GM18520 (cell line): ENCODE measurements at regions not wholly inside any gene's neighbourhood (a gene's known extent, or its start where the extent isn't known, plus 50 kb on each side); places are given as distances from the start of the nearest gene placed in this dataset.
"Not testable (repeated sequence)": the region's sequence is repeated elsewhere in the genome, so short reads cannot be mapped to it uniquely, and the experiment has no call there.

Experiments
- ATAC-seq: cut with Tn5 transposase; IDR thresholded peaks from one replicate; pipeline ENCODE4 v1.9.1; 2021; ENCODE audit not compliant: unreplicated experiment

DNA sequence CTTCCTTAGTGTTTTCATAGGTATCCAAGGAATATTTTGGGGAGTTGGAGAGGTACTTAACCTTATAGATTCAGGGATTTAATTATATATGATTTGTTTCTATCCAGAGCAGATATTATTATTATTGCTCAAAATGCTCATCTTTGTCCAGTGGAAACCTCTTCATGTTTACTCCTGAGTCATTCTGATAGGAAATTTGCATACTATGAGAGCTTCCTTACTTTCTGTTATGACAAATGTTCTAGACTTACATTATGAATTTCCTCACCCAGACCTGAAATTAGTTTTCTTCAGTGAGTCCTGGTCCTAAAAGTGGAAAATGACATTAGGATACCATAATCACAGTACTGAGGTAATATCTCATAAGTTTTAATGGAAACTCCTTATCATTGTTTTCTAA lies 57.5 kb upstream of the PLPPR5 start:
- peak; percentile 45 for ATAC-seq

DNA sequence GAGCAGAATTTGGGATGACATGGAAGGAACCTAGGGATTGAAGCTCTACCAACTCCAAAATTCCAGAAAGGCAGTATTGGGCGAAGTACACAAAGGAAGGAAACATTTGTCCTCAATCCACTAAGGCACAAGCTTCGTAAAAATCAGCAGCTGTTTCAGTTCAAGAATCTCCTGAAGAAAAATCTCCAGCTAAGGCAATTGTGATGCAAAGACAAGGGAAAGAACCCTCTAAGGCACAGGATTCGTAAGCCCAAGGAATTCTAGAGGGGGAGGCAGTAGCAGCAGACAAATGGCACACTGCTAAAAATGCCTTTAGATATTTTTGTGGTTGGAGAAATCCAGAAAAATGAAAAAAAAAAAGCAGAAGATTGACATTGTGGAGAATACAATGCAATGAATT lies 64.5 kb upstream of the PLPPR5 start:
- no peak for ATAC-seq

DNA sequence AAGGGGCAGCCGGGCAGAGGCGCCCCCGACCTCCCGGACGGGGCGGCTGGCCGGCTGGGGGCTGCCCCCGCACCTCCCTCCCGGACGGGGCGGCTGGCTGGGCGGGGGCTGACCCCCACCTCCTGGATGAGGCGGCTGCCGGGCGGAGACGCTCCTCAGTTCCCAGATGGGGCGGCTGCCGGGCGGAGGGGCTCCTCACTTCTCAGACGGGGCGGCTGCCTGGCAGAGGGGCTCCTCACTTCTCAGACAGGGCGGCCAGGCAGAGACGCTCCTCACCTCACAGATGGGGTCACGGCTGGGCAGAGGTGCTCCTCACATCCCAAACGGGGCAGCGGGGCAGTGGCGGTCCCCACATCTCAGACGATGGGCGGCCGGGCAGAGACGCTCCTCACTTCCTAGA lies 73.9 kb upstream of the PLPPR5 start:
- ATAC-seq = not testable (repeated sequence)

DNA sequence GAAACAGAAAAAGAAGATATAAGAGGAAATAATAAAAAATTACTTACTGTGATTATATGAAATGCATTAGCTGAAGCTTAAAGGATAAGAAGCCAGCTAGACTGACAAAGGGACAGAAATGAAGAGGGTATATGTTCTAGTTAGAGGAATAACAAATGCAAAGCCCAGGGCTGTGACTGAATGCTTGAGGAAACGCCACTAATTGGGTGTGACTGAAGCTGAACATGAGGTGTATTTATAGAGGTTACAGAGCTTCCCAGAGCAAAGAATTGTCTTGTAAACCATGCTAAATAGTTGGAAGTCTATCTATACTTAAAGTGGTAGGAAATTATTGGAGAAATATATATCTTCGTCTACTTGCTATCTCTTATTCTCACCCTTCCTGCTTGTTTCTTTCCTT lies 77.7 kb upstream of the PLPPR5 start:
- ATAC-seq = no peak

DNA sequence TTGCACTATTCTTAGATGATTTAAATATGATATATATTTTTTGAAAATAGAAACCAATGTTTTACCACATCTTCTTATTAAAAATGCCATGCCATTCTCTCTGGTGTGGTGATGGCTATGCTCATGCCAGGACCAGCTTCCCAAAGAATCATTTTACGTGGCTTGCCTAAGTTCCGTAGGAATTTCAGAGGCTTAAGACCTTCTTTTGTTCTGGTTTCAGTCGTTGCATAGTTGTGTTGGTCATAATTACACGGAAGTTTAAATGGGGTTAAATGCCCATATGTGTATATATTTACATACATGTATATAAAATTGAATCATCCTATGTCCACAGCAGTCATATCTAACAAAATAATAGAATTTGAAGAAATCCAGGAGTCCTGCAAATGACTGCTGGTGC lies 78.7 kb upstream of the PLPPR5 start:
- no peak for ATAC-seq

DNA sequence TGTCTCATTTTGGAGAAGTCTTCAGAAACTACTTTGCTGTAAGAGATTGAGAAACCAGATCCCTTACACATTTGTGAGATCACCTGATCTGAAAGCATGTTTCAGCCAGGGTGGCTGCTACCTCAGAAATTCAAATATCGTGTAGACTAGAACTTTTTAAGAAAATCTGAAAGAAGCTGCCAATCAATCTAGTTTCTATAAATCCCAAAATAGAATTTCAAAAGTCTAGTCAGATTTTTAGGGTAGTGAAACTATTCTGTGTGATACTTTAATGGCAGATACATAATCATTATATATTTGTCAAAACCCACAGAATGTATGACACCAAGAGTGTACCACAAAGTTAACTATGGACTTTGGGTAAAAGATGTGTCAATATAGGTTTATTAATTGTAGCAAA lies 79.9 kb upstream of the PLPPR5 start:
- ATAC-seq = peak; percentile 55

DNA sequence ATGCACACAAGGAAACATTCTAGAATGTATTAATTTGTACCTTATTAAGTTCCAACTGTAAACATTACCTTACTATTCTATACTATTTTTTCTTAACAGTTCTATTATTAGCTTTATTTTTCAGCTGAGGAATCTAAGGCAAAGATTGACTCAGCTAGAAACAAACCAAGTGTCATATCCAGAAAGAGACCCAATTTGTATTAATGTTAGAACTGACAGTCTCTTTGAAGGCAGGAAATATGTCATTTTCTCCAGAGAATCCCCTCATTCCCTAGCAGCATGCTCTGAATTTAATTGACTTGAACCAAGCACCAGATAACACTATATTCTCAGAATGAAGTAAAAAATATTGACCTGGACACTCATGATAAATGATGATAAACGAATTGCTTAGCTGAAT lies 81.4 kb upstream of the PLPPR5 start:
- ATAC-seq = no peak

DNA sequence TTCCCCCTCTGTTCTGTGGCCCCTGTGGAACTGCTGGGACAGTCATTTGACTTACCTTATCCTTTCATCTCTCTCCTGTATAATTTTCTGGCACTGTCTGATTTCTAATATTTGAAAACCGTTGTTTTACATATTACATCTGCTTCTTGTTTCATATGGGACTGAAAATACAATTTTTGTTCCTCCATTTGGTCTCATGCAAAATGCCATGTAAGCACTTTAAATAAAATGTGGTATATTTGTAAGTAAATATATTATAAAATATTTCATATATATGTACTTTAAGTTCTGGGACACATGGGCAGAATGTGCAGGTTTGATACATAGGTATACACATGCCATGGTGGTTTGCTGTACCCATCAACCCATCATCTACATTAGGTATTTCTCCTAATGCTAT lies 93.9 kb upstream of the PLPPR5 start:
- ATAC-seq = no peak

DNA sequence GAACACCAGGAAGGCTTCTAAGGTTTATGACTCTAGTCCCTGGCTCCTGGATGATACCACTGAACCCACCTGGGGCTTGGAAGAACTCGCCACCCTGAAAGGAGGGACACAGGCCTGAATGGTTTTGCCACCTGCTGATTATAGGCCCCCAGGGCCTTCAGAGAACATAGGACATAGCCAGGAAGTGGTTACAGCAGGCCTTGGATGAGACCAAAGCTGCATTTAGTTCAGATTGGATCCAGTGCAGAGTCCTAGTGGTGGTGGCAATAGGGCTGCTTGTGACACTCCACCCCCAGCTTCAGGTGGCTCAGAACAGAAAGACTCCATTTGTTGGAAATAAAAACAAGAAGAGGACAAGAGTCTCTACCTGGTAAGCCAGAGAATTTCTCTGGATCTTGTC lies 101.6 kb upstream of the PLPPR5 start:
- no peak for ATAC-seq

DNA sequence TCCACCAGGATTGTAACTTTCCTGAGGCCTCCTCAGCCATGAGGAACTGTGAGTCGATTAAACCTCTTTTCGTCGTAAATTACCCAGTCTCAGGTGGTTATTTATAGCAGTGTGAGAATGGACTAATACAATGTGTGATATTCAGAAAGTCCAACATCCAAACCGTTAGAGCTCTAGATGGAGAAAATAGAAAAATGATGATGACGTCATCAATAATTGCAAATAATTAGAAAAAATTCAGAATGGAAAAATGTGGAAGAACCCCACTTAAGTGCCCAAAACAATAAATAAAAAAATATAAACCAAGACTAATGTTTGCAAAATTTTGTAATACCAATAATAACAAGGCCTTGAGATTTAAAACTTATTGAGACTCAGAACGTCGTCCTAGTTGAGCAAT lies 103.0 kb upstream of the PLPPR5 start:
- no peak for ATAC-seq

DNA sequence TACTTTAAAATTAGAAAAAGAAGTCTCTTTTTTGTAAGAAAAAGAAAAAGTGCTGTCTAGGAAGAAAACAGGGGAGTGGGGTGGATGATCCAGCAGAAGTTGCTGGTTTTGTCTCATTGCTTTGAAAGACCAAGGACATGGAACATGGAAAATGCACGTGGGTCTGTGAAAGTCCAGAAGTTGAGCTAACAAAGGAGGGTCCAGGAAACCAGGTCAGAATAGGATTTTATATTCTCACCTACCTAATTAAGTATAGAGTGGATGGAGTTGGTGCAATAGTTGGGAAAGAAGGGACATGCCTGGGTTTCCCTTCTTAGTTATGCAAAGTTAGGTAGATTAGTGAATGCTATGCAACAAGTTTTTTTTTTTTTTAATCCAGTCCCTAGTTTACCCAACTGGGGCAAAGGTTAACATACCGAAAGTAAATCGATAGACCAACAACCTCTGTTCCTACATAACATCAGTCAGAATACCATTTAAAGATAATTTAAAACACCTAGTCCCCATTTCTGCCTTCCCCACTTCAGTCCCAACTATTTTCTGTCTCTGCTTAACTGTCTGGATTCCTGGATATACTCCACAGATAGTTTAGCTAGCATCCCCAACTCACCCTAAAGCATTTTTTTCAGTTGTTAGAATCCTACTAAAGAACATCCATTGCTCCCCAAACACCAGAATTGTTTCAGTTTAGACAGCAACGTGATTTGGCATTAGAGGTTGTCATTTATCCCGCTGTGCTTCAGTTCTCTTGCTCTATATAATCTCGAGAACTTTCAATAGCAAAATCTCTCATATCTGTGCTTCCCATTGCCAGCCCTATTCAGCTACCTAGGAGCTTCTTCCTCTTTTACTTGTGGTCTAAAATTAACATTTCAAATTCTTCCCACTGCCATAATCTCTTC lies 105.7 kb upstream of the PLPPR5 start:
- ATAC-seq = no peak

DNA sequence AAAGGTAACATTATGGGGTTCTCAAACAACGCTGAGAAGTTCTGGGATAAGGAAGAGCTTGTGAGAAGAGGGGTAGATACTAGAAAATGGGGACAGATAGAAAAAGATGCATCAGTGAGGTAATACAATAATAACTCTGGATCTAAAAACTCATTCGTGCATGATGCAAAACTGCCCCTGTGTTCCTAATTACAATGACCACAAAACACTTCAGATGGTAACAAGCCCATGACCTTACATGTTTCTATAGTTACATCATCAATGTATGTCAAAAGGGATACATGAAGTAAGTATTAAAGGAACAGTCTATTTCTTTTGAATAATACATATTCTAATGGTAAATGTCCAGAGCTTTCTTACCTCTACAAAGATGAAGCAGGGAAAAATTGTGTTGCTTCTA lies 110.6 kb upstream of the PLPPR5 start:
- ATAC-seq = no peak

DNA sequence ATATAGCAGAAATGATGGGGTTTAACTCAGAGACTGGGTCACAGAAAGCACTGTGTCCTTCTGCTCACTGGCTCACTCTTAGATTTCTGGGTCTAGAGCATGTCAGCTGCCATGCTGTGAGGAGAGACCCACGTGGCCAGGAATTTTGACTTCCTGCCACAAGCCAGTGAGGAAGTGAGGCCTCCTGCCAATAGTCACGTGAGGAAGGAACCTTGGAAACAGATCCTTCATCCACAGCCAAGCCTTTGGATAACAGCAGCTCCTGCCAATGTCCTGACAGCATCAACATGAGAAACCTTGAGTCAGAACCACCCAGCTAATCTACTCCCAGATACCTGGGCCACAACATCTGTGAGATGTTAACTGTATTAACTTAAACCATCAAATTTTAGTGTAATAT lies 114.5 kb upstream of the PLPPR5 start:
- no peak for ATAC-seq

DNA sequence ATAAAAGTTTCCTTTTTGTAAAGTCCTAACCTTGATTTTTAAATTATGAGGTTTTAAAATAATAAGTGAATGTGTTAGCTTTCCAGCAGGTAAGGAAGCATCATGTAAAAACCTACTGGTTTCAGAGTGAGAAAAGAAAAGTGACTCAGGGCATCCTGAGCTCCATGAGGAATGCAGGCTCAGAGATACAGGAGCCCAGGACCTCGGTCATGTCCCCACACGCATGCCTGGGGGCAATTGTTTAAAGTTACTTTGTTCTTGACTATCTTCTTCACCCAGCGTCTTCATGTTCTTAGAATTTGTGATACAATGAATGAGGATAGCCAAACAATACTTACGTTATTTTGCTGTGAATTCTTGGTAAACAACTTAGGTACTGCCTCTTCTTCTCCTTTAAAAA lies 117.4 kb upstream of the PLPPR5 start:
- ATAC-seq = no peak

DNA sequence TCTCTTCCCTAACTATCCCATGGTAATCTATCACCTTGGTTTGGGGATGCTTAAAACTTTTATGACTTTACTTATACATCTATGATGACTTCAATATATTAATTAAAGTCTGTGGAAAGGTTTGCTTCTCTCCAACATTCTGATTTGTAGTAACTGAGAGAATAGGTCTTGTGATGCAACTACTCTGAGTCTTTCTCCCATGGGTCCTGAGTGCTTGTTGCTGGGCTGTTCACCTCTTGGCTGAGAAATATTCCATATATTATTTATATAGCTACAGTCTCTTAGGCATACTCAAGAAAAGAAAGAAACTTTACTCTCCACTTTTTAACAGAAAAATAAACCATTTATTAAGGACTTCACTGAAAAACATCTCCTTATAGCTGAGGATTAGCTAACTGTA lies 119.3 kb upstream of the PLPPR5 start:
- ATAC-seq = no peak

DNA sequence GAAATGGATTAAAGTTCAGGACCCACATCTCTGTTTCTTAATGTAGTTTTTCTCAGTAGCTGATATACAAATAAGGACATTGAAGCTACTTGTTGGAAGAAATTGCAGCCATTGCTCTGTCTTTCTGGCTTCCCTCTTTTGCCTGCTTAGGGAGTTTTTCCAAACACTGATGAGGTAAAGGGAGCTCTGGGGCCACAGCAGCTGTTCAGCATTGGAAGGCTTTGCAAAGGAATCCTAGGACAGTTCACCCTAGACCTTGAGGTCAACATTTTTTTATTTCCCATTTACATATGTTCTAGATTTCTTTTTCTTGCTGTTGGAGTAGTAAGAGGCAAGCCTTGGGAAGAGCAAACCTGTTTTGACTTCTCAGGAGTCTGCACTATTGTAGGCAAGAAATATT lies 126.9 kb upstream of the PLPPR5 start:
- no peak for ATAC-seq

DNA sequence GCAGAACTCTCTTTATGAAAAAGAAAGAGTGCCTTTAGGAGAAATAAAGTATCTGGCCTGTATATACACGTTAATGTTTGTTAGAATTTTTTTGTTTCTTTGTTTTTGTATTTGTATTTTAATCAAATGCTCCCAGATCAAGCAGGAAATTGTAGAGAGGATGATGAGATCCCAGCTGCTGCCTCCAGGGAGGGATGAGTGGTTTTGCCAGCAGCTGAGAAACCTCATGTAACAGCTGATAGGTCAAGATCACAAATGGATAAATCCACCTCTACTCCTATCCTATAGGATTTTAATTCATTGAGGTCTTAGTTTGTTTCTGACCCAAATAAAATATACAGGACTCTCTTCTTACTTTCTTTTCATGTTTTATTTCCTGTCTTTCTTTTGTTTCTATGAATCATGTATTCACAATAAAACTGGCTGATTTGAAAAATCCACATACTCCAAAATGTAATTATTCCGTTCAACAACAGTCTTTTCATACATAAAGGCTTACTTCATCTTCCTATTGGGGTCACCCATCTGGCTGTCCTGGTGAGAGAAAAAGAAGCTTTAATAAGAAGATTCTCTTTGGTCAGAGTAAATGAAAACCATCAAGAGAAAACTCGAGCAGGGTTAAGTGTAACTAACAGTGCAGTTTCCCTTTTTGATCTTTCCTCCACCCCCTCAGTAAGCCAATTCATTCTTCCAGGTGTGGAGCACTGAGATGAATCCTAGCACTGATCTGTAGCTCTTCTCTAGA lies 129.3 kb upstream of the PLPPR5 start:
- no peak for ATAC-seq

DNA sequence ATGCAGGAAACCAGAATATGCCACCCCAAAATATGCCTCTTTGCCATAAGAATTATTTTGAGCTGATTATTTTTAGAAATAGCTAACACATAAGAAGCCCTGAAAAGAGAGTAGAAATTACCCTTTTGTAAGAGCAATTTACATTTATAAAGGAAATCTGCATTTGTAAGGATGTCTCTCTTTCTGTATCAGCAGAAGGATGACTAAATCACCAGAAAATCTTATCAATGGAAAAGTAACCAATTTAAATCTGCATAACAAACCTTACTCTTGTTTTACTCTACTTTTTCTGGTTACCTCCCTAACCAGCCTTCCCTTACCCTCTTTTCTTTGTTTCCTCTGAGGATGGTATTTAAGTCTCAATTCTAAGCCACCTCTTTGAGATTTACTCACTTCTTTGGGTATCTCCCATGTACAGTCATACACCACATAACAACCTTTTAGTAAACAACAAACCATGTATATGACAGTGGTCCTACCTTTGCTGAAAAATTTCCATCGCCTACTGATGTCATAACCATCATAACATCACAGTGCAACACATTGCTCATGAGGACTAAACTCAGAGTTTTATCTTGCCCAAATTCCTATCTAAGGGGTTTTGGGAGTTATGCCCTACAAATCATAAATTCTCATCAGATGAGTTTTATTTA lies 126.6 kb upstream of the PLPPR4 start:
- ATAC-seq = no peak

DNA sequence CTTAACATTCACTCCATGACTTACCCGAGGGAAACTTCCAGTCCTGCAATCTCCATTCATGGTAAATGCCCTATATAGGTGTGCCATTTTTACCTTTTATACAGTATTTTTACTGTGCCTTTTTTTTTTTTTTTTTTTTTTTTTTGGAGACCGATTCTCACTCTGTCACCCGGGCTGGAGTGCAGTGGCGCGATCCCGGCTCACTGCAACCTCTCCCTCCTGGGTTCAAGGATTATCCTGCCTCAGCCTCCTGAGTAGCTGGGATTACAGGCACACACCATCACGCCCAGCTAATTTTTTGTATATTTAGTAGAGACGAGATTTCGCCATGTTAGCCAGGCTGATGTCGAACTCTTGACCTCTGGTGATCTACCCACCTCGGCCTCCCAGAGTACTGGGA lies 124.4 kb upstream of the PLPPR4 start:
- ATAC-seq = no peak

DNA sequence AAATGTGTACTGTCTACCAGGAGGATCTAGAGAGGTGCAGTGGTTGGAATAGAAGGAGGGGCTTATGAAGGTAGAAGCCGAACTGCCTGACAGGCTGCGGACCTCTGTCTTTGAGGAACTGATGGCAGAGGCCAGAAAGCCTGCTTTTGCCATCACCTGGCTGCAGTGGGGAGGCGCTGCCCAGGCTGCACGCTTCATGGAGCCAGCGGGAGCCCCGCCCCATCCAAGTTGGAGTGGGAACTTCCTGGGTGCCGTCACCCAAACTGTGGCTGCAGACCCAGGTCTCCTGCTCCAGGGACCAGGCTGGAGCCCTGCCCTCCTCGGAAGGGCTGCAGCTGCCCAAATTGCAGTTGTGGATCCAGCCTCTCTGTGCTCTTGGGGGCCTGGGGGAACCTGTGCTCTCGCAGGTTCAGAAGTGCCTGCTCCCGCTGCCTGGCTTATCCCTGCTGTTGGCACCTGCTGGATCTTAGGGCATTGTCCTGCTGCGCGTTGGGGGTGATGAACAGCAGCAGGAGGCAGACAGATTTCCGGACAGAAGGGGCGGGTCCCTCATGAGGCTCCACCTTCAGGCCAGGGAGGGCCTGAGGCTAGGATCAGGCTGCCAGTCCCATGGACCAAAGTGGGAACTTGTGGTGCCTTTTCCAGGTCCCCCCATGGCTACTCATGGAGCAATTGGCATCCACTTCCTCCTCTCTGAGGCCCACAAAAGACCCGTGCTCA lies 118.0 kb upstream of the PLPPR4 start:
- ATAC-seq = no peak

DNA sequence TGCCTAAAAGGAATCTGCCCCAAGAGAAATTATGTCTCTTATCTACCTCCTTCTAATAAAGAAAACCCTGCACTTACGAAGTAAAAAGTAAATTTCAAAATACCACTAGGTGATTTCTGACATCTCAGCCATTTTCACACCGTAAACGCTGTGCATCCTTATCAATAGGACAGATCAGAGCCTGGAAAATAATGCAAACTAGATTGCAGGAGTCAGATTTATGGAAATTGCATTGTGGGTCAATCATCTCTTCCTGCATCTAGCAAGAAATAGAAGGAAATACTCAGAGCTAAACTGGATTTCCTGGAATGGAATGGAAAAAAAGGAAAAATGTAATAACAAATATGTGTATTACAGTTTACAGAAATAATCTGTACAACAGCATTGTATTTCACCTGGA lies 114.3 kb upstream of the PLPPR4 start:
- ATAC-seq = no peak
